ENCODE measurements at regions not wholly inside any gene's neighbourhood (a gene's known extent, or its start where the extent isn't known, plus 50 kb on each side); places are given as distances from the start of the nearest gene placed in this dataset.

DNA sequence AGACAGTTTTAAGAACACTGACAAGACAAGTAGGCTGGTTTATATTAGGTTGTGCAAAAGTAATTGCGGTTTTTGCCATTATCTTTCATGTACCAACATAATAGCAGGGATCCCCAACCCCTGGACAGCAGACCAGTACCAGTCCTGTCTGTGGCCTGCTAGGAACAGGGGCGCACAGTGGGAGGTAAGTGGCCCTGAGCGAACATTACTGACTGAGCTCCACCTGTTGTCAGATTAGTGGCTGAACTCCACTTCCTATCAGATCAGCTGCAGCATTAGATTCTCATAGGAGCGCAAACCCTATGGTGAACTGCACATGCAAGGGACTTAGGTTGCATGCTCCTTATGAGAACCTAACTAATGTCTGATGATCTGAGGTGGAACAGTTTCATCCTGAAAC is 921.9 kb downstream of the CCDC85A start:
- H3K4me1 Mint-ChIP-seq (ENCODE audit: low read depth), result no peaks in the 10 kb centered on the region
- POLR2A ChIA-PET, result no interaction called here
- no peak for TF ChIP-seq CTCF (IDR thresholded peaks at IDR 0.05)
- intact Hi-C loops (cut with micrococcal nuclease), result no loop called here
- H3K4me3 Mint-ChIP-seq, result no peak overlapping the region
- ATAC-seq (no peak), DNase-seq (no peak)
- no peaks in the 10 kb centered on the region for H3K27me3 Mint-ChIP-seq
- CTCF ChIA-PET, result no interaction called here
- H3K36me3 Mint-ChIP-seq (ENCODE audit: low read depth), result no peaks in the 10 kb centered on the region
- H3K9me3 Mint-ChIP-seq, result peaks cover 20% of the 10 kb centered on the region
- H3K27ac Mint-ChIP-seq, result no peak overlapping the region

DNA sequence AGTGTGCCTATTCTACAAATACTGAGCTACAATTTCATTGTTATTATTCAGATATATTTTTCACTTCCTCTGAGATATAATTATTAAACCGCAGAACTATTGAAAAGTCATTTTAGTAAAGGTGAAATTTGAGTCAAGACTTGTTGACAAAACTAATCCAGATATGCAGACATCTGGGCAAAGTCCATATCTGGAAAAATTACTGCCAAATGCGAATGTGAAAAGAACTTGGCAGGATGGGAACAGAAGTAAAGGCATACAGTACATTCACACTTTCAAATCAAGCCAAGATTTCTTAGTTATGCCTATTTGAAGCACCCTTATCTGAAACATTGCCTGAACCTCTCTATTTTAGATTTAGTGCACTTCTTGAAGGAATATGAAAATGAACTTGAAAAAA is 923.6 kb downstream of the CCDC85A start:
- no peaks in the 10 kb centered on the region for H3K36me3 Mint-ChIP-seq (ENCODE audit: low read depth)
- no peak overlapping the region for H3K27ac Mint-ChIP-seq
- H3K4me3 Mint-ChIP-seq, result no peak overlapping the region
- no peaks in the 10 kb centered on the region for H3K4me1 Mint-ChIP-seq (ENCODE audit: low read depth)
- TF ChIP-seq CTCF (IDR thresholded peaks at IDR 0.05), result no peak
- H3K27me3 Mint-ChIP-seq, result no peaks in the 10 kb centered on the region
- DNase-seq (no peak), ATAC-seq (no peak)
- peaks cover 20% of the 10 kb centered on the region for H3K9me3 Mint-ChIP-seq
- POLR2A ChIA-PET, result no interaction called here
- intact Hi-C loops (cut with micrococcal nuclease), result no loop called here
- CTCF ChIA-PET, result no interaction called here

DNA sequence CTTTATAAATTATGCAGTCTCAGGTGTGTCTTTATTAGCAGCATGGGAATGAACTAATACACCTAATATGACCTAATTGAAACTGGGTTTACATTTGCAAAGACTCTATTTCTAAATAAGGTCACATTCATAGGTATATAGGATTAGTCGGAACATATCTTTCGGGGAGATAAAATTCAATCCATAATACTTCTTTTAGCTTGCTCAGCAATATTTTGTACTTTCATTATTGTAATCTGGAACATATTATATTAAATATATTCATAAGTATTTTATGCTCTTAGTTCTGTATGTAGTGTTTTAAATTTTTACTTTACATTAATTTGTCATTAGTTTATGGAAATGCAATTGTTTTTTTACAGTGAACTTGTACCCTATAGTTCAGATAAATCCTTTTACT is 927.7 kb downstream of the CCDC85A start:
- CTCF ChIA-PET, result no interaction called here
- Mint-ChIP-seq H3K36me3 (ENCODE audit: low read depth) (no peaks in the 10 kb centered on the region), H3K4me1 (ENCODE audit: low read depth) (no peaks in the 10 kb centered on the region), H3K4me3 (no peak overlapping the region), H3K27ac (no peak overlapping the region), H3K27me3 (no peaks in the 10 kb centered on the region), H3K9me3 (peaks cover 21% of the 10 kb centered on the region)
- intact Hi-C loops (cut with micrococcal nuclease), result no loop called here
- POLR2A ChIA-PET, result no interaction called here
- no peak for TF ChIP-seq CTCF (IDR thresholded peaks at IDR 0.05)
- DNase-seq (no peak), ATAC-seq (no peak)

GRCh38 chr2:57119141-57119540 is 927.5 kb upstream of the VRK2 start:
- Mint-ChIP-seq H3K27ac (no peak overlapping the region), H3K9me3 (peaks cover 8% of the 10 kb centered on the region), H3K4me3 (no peak overlapping the region), H3K4me1 (ENCODE audit: low read depth) (no peaks in the 10 kb centered on the region), H3K36me3 (ENCODE audit: low read depth) (no peaks in the 10 kb centered on the region), H3K27me3 (no peaks in the 10 kb centered on the region)
- DNase-seq (no peak), ATAC-seq (no peak)
- no peak for TF ChIP-seq CTCF (IDR thresholded peaks at IDR 0.05)
- ChIA-PET CTCF (no interaction called here), POLR2A (no interaction called here)
- intact Hi-C loops (cut with micrococcal nuclease), result no loop called here

GRCh38 chr2:57126410-57126809 is 920.2 kb upstream of the VRK2 start:
- POLR2A ChIA-PET, result no interaction called here
- H3K4me3 Mint-ChIP-seq, result no peak overlapping the region
- H3K9me3 Mint-ChIP-seq, result peaks cover 4% of the 10 kb centered on the region
- H3K27me3 Mint-ChIP-seq, result no peaks in the 10 kb centered on the region
- H3K4me1 Mint-ChIP-seq (ENCODE audit: low read depth), result no peaks in the 10 kb centered on the region
- no peak overlapping the region for H3K27ac Mint-ChIP-seq
- no peak for TF ChIP-seq CTCF (IDR thresholded peaks at IDR 0.05)
- no peaks in the 10 kb centered on the region for H3K36me3 Mint-ChIP-seq (ENCODE audit: low read depth)
- DNase-seq (no peak), ATAC-seq (no peak)
- CTCF ChIA-PET, result no interaction called here
- intact Hi-C loops (cut with micrococcal nuclease), result no loop called here

All from activated CD8-positive, alpha-beta T cell treated with anti-CD3 and anti-CD28 coated beads for 36 hours (primary cell).